ENCODE measurements at regions not wholly inside any gene's neighbourhood (a gene's known extent, or its start where the extent isn't known, plus 50 kb on each side); places are given as distances from the start of the nearest gene placed in this dataset.
"Not testable (repeated sequence)": the region's sequence is repeated elsewhere in the genome, so short reads cannot be mapped to it uniquely, and the experiment has no call there.

DNA sequence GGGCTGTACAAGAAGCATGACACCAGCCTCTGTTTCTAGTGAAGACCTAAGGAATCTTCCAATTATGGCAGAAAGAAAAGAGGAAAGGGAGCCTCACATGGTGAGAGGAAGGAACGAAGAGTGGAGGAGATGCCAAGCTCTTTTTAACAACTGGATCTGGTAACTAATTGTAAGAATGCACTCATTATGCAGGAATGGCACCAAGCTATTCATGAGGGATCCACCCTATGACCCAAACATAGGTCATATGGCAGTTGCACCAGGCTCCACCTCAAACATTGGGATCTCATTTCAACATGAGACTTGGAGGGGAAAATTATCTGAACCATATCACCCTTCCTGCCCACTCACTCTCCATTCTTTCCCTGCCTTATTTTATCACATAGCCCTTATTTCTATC is 496.0 kb upstream of the SPTLC3 start:
- no peak for DNase-seq

DNA sequence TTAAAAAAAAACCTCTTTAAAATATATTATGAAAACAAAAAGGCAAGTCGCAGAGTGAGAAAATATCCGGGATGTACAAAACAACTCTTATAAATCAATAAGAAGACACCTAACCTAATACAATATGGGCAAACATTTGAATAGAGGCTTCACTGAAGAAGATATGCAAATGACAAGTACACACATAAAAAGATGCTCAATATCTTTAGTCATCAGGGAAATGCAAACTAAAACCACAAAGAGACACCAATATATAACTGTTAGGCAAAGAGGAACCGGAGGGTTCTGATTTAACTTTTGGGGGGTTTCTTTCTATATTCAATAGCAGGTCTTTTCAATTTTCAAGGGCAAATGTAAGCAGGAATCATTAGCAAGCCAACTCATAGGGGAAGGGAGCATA is 480.7 kb upstream of the SPTLC3 start:
- DNase-seq = no peak

- no peak for DNase-seq
These were observed 480.2 kb upstream of the SPTLC3 start for GRCh38 chr20:12528591-12529041.

- no peak for DNase-seq
These were observed 477.1 kb upstream of the SPTLC3 start for GRCh38 chr20:12531626-12532025.

DNA sequence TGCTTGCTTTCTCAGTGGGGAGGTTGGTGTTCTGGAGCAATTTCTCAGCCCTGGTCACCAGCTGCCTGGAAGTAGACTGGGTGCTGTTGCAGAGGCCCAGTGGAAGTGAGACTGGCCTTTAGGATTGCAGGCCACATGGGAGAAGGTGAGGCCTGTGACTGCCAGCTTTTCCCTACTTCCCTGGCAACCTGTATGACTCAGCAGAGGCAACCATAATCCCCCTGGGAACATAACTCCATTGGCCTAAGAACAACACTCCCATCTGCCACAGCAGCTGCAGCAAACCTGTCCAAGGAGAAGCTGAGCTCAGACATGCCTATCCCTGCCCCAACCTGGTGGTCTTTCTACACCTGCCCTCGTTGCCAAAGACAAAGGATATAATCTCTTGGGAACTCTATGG is 473.5 kb upstream of the SPTLC3 start:
- DNase-seq = no peak

DNA sequence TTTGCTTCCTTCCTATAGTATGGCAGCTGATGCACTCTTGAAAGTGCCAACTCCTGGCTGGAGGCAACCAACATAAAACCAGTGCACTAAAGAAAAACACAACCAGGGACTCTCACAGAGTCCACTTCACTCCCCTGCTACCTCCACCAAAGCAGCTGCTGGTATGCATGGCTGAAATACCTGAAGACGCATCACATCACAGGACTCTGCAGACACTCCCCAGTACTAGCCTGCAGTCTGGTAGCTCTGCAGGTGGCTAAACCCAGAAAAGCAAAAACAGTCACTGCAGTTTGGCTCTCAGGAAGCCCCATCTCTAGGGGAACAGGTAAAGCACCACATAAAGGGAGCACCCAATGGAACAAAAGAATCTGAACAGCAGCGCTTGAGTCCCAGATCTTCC is 473.0 kb upstream of the SPTLC3 start:
- DNase-seq = no peak

GRCh38 chr20:12554426-12554825 is 454.3 kb upstream of the SPTLC3 start:
- no peak for DNase-seq

DNA sequence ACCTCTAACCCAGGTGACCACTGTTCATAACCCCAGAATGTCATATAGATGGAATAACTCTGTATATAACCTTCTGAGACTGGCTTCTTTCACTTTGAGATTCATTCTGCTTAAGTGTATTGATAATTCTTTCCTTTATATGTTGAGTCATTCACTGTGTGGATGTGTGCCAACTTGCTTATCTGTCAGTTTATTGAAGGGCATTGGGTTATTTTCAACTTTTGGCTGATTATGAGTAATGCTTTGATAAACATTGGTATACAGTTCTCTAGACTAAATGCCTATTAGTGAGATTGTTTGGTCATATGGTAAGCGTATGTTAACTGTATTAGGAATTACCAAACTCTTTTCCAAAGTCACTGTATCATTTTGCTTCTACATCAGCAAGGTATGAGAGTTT is 453.4 kb upstream of the SPTLC3 start:
- DNase-seq = no peak

- DNase-seq = not testable (repeated sequence)
These were observed 452.9 kb upstream of the SPTLC3 start for GRCh38 chr20:12555849-12556248.

DNA sequence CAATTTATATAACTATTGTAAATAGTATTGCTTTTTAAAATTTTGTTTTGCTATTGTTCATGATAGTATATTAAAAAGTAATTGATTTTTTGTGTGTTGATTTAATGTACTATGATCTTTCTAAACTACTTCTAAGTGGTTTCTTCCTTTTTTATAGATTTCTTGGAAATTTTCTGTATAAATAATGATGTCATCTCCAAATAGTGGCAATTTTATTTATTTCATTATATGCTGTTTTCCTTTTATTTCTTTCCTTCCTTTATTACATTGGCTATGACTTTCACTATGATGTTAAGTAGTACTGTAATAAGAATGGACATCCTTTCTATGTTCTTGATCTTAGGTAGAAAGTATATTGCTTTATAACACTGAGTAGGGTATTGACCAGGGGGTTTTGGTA is 451.5 kb upstream of the SPTLC3 start:
- no peak for DNase-seq

DNA sequence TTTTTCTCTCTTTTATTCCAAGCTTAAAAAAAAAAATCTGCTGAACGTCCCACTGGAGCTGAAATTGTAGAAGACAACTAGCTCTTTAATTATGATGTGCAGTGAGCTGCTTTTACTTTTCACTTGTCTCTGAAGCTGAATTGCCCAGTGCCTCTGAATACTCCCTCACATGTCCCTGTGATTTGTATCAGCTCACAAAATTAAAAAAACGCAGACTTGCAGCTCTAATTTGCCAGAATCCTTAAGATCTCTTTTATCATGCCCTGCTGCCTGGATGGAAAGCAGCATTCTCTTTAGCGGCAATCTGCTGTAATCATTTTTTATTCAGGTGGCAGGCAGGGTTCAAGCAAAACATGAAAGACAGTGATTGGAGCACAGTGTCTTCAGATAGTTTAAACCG is 443.8 kb upstream of the SPTLC3 start:
- DNase-seq = no peak

DNA sequence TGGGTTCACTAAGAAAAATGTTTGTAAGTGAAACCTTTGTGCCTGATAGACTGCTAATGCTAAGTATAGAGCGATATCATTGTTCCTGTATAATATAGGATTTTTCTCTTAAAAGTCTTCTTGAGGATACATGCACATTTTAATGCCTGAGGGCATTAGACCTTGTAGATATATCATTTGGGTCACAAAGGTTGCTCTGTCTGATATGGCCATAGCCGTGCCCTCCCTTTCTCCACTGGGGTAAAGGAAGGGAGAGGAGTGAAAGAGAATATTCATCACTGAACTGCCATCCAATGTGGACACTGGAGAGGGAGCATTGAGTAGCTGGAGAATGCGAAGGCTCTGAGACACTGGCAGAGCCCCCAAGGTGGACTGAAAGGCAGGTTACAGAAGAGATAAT is 442.2 kb upstream of the SPTLC3 start:
- DNase-seq = no peak

DNA sequence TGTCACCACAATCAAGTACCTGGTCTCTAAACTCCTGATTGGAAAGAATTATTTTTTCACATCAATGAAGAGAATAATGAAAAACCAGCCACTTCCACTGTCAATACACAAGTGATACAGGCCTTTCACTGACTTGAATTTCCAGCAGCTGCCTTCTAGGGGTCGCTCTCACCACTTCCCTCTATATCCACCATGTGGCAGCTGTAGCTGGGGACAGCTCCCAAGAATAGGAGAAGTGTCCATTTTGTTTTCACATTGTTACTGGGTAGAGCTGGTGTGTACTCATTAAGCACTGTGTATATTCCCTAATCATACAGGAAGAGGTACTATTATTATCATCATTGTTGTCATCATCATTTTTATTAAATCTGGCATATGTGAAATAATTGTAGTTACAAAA is 438.4 kb upstream of the SPTLC3 start:
- no peak for DNase-seq

- DNase-seq = no peak
These were observed 435.3 kb upstream of the SPTLC3 start for GRCh38 chr20:12573442-12573841.

DNA sequence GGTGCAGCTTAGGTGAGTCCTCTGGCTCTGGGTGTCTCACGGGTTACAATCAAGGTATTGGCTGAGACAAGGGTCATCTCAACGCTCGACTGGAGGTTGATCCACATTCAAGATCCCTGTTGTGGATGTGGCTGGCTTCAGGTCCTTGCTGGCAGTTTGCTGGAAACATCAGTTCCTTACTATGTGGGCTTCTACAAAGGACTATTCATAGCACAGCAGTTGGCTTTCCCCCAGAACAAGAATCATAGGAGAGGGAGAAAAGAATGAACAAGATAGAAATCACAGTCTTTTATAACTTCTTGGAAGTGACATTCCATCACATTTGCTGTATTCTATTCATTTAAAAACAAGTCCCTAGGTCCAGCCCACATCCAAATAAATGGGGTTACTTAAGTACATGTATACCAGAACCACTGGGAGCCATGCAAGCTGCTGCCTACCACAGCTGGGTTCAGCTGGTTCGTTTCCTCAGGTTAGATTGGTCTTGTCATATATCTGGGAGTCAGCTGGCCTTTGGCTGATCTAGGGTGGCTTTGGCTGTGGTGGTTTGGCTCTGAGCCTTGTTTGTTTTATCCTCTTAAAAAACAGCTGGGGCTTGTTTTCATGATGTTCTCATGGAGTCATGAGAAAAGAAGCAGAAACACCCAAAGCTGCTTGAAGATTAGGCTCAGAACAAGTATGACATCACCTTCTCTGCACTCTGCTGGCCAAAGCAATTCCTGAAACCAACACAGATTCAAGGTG is 433.2 kb upstream of the SPTLC3 start:
- no peak for DNase-seq

DNA sequence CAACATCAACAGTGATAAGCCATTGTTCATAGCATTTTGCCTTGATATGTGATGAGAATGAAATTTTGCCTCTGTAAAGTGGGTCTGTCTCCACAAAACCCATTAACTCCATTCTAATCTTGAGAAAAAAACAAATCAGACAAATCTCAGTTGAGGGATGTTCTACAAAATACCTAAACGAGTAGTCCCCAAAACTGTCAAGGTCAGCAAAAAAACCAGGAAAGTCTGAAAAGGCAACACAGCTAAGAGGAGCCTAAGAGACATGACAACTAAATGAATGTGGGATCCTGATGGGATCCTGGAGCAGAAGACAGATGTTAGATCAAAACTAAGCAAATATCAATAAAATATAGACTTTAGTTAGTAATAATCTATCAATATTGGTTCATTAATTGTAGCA is 431.6 kb upstream of the SPTLC3 start:
- DNase-seq = no peak

- no peak for DNase-seq
These were observed 427.0 kb upstream of the SPTLC3 start for GRCh38 chr20:12581644-12582289.

DNA sequence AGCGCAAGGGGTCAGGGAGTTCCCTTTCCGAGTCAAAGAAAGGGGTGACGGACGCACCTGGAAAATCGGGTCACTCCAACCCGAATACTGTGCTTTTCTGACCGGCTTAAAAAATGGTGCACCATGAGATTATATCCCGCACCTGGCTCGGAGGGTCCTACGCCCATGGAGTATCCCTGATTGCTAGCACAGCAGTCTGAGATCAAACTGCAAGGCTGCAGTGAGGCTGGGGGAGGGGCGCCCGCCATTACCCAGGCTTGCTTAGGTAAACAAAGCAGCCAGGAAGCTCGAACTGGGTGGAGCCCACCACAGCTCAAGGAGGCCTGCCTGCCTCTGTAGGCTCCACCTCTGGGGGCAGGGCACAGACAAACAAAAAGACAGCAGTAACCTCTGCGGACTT is 426.1 kb upstream of the SPTLC3 start:
- not testable (repeated sequence) for DNase-seq

- DNase-seq = no peak
These were observed 416.8 kb upstream of the SPTLC3 start for GRCh38 chr20:12591949-12592470.

DNA sequence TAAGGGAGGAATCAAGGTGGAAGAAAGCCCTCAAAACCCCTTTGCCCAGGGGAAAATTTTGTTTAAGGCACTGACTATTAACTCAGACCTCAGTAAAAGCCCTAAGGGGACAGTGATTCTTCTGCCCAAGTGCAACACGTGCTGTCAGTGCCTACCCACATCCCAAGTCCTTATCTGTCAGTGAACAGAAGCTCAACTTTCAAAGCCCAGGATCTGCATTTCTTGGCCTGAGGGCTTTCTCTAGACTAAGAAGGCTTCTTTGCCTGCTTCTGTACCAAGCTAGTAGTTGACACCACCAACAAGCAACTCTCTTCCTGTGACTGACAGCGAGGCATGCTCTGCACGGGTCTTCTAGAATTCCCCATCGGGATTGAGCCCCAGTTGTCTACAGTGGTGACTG is 416.0 kb upstream of the SPTLC3 start:
- DNase-seq = no peak

DNA sequence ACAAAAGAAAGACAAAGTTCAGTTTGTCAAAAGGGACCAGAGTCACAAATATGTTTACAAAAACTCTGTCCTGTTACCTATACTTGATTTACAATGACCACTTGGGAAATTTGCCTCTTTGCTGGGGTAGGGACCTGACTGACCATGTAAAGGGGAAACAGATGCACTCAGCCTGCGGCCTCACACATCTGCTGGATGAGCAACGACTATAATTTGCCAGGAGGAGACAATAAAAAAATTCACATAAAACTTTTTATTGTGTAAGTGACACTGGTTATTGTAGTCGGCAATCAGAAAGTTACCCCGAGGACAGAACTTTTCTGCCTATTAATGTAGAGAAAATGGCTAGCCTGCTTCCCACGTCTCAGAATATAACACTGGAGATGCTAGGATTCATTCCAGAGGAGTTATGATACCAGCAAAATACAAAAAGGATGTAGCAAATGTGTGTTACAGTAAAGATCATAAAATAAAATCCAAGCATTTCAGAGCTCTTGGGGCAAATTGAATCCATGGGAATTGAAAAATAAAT is 415.4 kb upstream of the SPTLC3 start:
- no peak for DNase-seq

- no peak for DNase-seq
These were observed 414.2 kb upstream of the SPTLC3 start for GRCh38 chr20:12594410-12595088.

DNA sequence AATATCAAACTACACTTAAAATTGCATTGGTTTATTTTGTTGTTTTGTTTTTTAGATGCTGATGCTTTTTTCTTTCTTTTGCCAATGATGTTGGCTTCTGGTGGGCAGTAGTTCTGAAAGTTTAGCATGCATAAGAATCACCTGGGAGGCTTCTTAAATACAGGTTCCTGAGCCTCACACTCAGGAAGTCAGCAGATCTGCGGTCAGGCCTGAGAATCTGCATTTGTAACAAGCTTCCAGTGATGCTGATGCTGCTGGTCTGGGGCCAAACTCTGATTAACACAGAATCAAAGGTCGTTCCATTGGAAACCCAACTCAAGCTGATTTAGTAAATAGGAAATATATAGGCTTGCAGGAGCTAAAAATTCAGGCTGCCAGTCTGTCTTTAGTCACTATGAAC is 412.9 kb upstream of the SPTLC3 start:
- DNase-seq = no peak

DNA sequence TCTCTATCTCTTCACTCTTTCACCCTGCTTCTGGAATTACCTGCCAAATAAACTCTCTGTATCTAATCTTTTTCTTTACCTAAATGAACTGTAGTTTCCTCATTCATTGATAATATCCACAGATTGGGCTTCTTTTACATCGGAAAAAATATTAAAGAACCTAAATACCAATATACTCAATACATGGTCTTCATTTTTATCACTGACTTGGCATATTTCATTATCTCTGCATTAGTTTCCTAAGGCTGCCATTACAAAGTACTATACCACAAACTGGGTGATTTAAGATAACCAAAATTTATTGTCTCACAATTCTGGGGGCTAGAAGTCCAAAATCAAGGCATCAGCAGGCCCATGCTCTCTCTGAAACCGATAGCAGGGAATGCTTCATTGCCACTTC is 411.9 kb upstream of the SPTLC3 start:
- DNase-seq = no peak
